ENCODE measurements at regions not wholly inside any gene's neighbourhood (a gene's known extent, or its start where the extent isn't known, plus 50 kb on each side); places are given as distances from the start of the nearest gene placed in this dataset.

DNA sequence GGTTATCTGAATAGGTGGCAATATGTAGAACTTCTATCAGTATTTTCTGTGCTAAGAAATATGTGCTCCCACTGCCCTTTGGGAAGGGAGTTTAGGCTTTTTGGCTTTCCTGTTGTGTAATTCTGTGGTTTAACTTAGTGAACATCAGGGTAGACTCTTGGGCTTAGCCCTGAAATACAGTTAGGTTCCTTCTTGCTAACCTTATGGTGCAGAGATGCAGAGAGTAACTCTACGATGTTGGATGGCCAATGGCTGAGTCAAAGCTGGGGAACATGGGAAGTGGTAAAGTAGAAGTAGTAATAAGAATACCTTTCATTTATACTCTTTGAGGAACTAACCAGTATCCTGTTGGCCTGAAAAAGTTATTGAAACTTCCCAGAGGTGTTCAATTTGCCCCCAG is 80.8 kb upstream of the IL12A start:
- Histone ChIP-seq H3K9me3 (ENCODE audit: control insufficient read depth, low read length) (no peaks in the 10 kb centered on the region), H3K4me1 (ENCODE audit: control insufficient read depth, insufficient read depth, low read length) (peaks cover 6% of the 10 kb centered on the region), H3K9ac (ENCODE audit: low read length) (no peak overlapping the region), H3K27me3 (replicated peaks; ENCODE audit: control insufficient read depth, insufficient read depth, low read length) (no peaks in the 10 kb centered on the region), H3K4me3 (ENCODE audit: low read length) (no peak overlapping the region), H3K36me3 (ENCODE audit: control insufficient read depth, insufficient read depth, low read length, severe bottlenecking) (no peaks in the 10 kb centered on the region)
- no peak for DNase-seq (ENCODE audit: low read depth)

DNA sequence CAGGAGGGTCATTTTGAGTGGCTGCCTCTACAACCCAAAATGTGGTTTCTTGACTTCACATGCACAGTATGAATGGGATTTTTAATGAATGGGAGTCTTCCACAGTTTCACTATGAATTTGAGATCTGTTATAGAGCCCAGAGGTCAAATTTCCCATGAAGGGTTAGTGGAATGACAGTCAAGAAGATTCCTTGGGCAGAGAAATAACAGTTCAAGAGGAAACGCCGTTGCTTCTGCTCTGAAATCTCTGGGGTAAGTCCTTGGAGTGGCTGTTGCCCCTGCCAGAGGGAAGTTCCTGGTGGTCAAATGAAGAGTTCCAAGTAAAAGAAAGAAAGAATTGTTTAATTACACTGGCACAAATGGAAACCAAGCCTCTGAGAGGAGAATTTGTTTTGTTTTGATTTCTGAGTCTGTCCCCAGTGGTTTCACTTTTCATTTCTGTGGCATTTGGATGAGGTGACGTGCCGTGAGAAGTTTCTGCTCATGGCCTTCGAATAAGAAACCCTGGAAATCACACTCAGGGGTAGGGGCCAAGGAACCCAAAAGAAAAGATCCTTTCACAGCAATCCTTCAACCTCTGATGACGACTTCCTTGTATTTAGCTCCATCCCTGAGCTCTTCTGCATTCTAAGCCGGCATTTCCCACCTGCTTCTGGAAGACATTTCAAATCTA is 77.5 kb upstream of the IL12A start:
- Histone ChIP-seq H3K9me3 (ENCODE audit: control insufficient read depth, low read length) (no peaks in the 10 kb centered on the region), H3K4me3 (ENCODE audit: low read length) (peak overlapping the region; percentile 75), H3K4me1 (ENCODE audit: control insufficient read depth, insufficient read depth, low read length) (peaks cover 15% of the 10 kb centered on the region), H3K36me3 (ENCODE audit: control insufficient read depth, insufficient read depth, low read length, severe bottlenecking) (no peaks in the 10 kb centered on the region), H3K9ac (ENCODE audit: low read length) (peak overlapping the region; percentile 54), H3K27me3 (replicated peaks; ENCODE audit: control insufficient read depth, insufficient read depth, low read length) (no peaks in the 10 kb centered on the region)
- no peak for DNase-seq (ENCODE audit: low read depth)

DNA sequence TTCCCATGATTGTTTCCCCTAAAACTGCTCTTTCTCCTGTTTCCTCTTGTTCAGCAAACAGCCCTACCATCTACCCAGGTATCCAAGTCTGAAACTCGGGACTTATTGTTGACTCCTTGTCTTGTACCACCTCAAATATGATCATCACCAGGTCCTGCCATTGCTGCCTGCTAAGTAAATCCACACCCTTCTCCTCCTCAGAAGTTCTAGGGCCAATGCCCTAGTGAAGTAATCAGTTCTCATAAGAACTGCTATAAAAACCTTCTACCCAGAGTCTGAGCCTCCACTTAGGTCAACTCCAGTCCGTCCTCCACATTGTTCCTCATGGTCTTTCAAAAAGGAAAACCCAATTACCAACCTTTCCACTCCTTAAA is 77.0 kb upstream of the IL12A start:
- H3K9ac ChIP-seq (ENCODE audit: low read length): no peak overlapping the region
- peaks cover 15% of the 10 kb centered on the region for H3K4me1 ChIP-seq (ENCODE audit: control insufficient read depth, insufficient read depth, low read length)
- DNase-seq (ENCODE audit: low read depth): no peak
- peak overlapping the region; percentile 75 for H3K4me3 ChIP-seq (ENCODE audit: low read length)
- H3K9me3 ChIP-seq (ENCODE audit: control insufficient read depth, low read length): no peaks in the 10 kb centered on the region
- H3K36me3 ChIP-seq (ENCODE audit: control insufficient read depth, insufficient read depth, low read length, severe bottlenecking): no peaks in the 10 kb centered on the region
- no peaks in the 10 kb centered on the region for H3K27me3 ChIP-seq (replicated peaks; ENCODE audit: control insufficient read depth, insufficient read depth, low read length)

DNA sequence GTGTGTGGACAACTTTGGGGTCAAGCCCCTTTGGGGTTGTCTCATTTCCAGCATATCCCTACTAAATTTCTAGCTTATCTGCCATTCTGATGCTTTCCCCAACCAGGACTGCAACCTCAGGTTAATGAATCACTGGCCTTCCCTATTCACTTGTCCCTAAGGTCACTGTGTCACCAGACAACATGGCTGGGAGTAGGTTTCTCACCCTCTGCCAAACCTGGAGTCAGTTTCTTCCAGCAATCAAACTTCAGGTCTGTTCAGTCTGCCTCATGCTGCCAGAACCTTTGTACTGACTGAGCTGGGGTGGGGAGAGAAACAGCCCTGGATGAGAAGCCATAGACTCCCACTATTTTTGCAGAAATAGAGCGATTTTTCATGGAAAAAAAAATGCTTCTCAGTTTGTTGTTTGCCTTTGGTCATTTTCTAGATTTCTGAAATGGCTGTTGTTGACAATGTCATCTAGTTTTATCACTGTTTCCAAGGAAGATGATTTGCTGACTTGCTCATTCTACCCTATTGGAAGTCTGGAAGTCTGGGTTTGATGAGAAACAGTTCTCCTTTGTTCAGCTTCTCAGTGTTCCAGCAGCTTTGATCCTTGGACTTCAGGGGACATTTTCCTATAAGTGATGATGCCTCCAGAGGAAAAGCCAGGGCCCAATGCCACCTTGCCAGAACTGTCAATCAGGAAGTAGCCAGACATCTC is 74.8 kb upstream of the IL12A start:
- H3K9ac ChIP-seq (ENCODE audit: low read length): no peak overlapping the region
- peaks cover 15% of the 10 kb centered on the region for H3K4me1 ChIP-seq (ENCODE audit: control insufficient read depth, insufficient read depth, low read length)
- DNase-seq (ENCODE audit: low read depth): no peak
- H3K9me3 ChIP-seq (ENCODE audit: control insufficient read depth, low read length): no peaks in the 10 kb centered on the region
- H3K4me3 ChIP-seq (ENCODE audit: low read length): no peak overlapping the region
- H3K27me3 ChIP-seq (replicated peaks; ENCODE audit: control insufficient read depth, insufficient read depth, low read length): no peaks in the 10 kb centered on the region
- no peaks in the 10 kb centered on the region for H3K36me3 ChIP-seq (ENCODE audit: control insufficient read depth, insufficient read depth, low read length, severe bottlenecking)

DNA sequence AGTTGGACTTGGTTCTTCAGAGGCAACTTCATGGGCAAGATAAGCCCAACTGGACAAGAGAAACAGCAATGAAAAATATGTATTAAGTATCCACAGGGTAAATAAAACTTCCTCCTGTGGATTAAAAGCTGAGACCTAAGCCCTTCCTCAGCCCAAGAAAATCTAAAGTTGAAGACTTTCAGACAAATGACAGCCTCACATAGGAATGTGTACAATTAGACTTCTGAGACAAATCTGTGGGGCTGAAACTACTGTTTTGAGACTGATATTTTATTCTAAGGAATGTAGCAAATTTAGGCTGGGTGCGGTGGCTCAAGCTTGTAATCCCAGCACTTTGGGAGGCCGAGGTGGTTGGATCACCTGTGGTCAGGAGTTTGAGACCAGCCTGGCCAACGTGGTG is 74.2 kb upstream of the IL12A start:
- peak; percentile 35 for DNase-seq (ENCODE audit: low read depth)

DNA sequence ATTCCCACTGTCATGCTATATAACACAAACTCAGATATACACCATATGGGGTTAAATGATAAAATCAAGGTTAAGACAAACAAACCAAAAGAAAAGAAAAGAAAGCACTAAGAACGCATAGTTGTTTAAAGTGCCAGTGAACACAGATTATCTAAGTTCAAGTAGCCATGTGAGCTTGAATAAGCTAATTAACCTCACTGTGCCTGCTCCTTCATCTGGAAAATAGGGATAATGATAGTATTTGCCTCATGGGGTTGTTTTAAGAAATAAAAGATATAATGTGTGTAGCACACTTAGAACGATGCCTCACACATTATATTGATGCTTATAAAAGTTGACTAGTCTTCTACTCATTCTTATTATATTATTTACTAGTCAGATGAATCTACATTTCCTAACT is 72.6 kb upstream of the IL12A start:
- no peaks in the 10 kb centered on the region for H3K9me3 ChIP-seq (ENCODE audit: control insufficient read depth, low read length)
- H3K4me3 ChIP-seq (ENCODE audit: low read length): no peak overlapping the region
- no peaks in the 10 kb centered on the region for H3K27me3 ChIP-seq (replicated peaks; ENCODE audit: control insufficient read depth, insufficient read depth, low read length)
- peaks cover 19% of the 10 kb centered on the region for H3K4me1 ChIP-seq (ENCODE audit: control insufficient read depth, insufficient read depth, low read length)
- no peak overlapping the region for H3K9ac ChIP-seq (ENCODE audit: low read length)
- DNase-seq (ENCODE audit: low read depth): no peak
- H3K36me3 ChIP-seq (ENCODE audit: control insufficient read depth, insufficient read depth, low read length, severe bottlenecking): no peaks in the 10 kb centered on the region

More for the DNA sequence above, 74.2 kb upstream of the IL12A start:
- Histone ChIP-seq H3K9me3 (ENCODE audit: control insufficient read depth, low read length) (no peaks in the 10 kb centered on the region), H3K36me3 (ENCODE audit: control insufficient read depth, insufficient read depth, low read length, severe bottlenecking) (no peaks in the 10 kb centered on the region), H3K4me1 (ENCODE audit: control insufficient read depth, insufficient read depth, low read length) (peaks cover 16% of the 10 kb centered on the region), H3K9ac (ENCODE audit: low read length) (no peak overlapping the region), H3K27me3 (replicated peaks; ENCODE audit: control insufficient read depth, insufficient read depth, low read length) (no peaks in the 10 kb centered on the region), H3K4me3 (ENCODE audit: low read length) (no peak overlapping the region)

DNA sequence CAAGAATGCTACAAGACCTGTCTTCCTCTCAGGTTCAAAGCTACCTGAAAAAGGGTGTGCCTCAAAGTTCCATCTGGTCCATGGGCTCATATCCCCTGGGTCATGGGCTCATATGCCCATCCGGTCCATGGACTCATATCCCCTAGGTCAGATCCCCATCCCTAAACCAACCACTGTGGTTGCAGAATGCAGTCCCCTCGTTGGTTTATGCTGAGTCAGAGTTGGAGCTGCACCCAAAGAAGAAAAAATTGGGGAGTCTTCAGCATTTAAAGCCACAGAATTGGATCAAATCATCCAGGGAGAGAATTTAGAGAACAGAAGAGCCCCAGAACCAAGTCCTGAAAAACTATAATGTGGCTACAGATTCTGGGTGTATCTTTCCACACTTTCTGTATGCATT is 71.5 kb upstream of the IL12A start:
- no peak for DNase-seq (ENCODE audit: low read depth)
- H3K9me3 ChIP-seq (ENCODE audit: control insufficient read depth, low read length): no peaks in the 10 kb centered on the region
- no peaks in the 10 kb centered on the region for H3K27me3 ChIP-seq (replicated peaks; ENCODE audit: control insufficient read depth, insufficient read depth, low read length)
- H3K9ac ChIP-seq (ENCODE audit: low read length): no peak overlapping the region
- H3K4me1 ChIP-seq (ENCODE audit: control insufficient read depth, insufficient read depth, low read length): peaks cover 16% of the 10 kb centered on the region
- no peaks in the 10 kb centered on the region for H3K36me3 ChIP-seq (ENCODE audit: control insufficient read depth, insufficient read depth, low read length, severe bottlenecking)
- no peak overlapping the region for H3K4me3 ChIP-seq (ENCODE audit: low read length)

DNA sequence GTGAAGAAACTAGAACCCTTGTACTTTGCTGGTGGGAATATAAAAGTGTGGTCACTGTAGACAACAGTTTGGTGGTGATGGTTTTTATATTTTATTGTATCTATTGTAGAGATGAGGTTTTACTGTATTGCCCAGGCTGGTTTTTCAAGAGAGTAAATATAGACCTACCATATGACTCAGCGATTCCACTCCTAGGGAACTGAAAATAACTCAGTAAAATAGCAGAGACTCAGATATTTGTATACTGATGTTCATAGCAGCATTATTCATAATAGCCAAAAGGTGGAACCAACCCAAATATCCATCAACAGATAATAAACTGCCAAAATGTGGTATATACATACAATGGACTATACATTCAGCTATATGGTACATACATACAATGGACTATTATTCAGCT is 68.8 kb upstream of the IL12A start:
- peak; percentile 43 for DNase-seq (ENCODE audit: low read depth)
- H3K4me3 ChIP-seq (ENCODE audit: low read length): no peak overlapping the region
- H3K9me3 ChIP-seq (ENCODE audit: control insufficient read depth, low read length): no peaks in the 10 kb centered on the region
- H3K9ac ChIP-seq (ENCODE audit: low read length): no peak overlapping the region
- H3K36me3 ChIP-seq (ENCODE audit: control insufficient read depth, insufficient read depth, low read length, severe bottlenecking): no peaks in the 10 kb centered on the region
- H3K27me3 ChIP-seq (replicated peaks; ENCODE audit: control insufficient read depth, insufficient read depth, low read length): no peaks in the 10 kb centered on the region
- H3K4me1 ChIP-seq (ENCODE audit: control insufficient read depth, insufficient read depth, low read length): peaks cover 7% of the 10 kb centered on the region

DNA sequence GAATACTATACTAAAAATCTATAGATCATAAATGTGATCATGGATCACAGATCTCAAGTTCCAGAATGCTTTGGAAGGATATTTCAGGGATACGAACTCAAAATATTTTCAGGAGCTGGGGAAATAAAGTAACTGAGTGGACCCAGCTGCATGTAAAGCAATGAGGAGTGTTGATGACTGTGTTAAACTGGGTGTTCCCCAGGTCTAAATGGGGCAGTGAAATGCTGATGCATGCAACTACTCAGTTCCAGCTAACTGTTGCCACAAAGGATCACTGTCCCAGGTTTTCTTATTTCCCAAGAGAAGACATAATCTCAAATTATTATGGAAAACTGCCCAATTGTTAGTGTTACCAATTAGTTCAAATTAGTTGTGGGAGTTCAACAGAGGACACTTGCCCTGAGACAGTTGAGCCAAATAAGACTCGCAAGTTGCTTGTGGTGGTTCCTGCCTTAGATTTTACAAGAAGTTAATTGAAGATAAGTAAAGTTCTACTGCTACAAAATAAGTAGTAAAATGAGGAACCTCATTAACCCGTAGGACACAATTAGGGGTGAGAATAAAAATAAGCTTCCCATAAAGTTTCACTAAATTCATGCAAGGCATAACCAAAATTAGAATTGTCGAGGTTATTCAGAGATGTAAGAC is 66.3 kb upstream of the IL12A start:
- H3K9me3 ChIP-seq (ENCODE audit: control insufficient read depth, low read length): no peaks in the 10 kb centered on the region
- no peak overlapping the region for H3K9ac ChIP-seq (ENCODE audit: low read length)
- no peaks in the 10 kb centered on the region for H3K27me3 ChIP-seq (replicated peaks; ENCODE audit: control insufficient read depth, insufficient read depth, low read length)
- H3K4me1 ChIP-seq (ENCODE audit: control insufficient read depth, insufficient read depth, low read length): peaks cover 7% of the 10 kb centered on the region
- no peak for DNase-seq (ENCODE audit: low read depth)
- no peaks in the 10 kb centered on the region for H3K36me3 ChIP-seq (ENCODE audit: control insufficient read depth, insufficient read depth, low read length, severe bottlenecking)
- no peak overlapping the region for H3K4me3 ChIP-seq (ENCODE audit: low read length)

DNA sequence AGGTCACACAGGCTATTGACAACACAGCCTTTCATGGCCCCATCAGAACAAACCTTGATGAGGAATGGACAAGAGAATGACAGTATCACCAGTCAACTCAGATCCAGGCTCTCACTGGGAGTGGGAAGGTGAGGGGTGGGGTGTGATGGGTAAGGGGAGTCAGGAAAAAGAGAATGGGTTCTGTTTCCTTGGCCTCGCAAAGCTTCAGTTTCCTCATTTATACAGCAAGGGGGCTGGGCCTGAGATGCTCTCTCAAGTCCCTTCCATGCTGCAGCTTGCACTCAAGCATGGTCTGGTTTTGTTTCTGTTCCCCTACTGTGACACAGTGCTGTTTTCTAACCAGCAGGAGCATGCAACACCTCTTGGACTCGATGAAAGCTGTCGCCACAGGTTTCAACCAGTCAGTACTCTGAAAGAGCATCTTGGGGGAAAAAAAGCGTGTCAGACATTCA is 65.7 kb upstream of the IL12A start:
- Histone ChIP-seq H3K27me3 (replicated peaks; ENCODE audit: control insufficient read depth, insufficient read depth, low read length) (no peaks in the 10 kb centered on the region), H3K4me3 (ENCODE audit: low read length) (no peak overlapping the region), H3K4me1 (ENCODE audit: control insufficient read depth, insufficient read depth, low read length) (peaks cover 12% of the 10 kb centered on the region), H3K9ac (ENCODE audit: low read length) (no peak overlapping the region), H3K9me3 (ENCODE audit: control insufficient read depth, low read length) (no peaks in the 10 kb centered on the region), H3K36me3 (ENCODE audit: control insufficient read depth, insufficient read depth, low read length, severe bottlenecking) (no peaks in the 10 kb centered on the region)
- DNase-seq (ENCODE audit: low read depth): no peak

DNA sequence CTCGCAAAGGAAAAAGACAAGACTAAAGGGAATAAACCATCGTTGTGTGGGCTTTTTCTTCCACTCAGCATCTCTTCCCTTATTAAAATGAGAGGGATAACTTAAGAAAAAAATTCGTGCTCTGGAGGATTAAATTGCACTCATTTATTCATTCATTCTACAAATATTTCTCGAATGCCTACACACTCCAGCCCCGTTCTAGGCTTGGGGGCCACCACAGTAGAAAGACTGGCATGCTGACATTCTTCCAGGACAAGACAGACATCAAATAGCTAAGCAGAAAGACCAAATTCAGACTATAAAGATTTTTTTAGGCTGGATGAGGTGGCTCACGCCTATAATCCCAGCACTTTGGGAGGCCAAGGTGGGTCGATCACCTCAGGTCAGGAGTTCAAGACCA is 65.3 kb upstream of the IL12A start:
- Histone ChIP-seq H3K36me3 (ENCODE audit: control insufficient read depth, insufficient read depth, low read length, severe bottlenecking) (no peaks in the 10 kb centered on the region), H3K27me3 (replicated peaks; ENCODE audit: control insufficient read depth, insufficient read depth, low read length) (no peaks in the 10 kb centered on the region), H3K4me3 (ENCODE audit: low read length) (no peak overlapping the region), H3K4me1 (ENCODE audit: control insufficient read depth, insufficient read depth, low read length) (peaks cover 16% of the 10 kb centered on the region), H3K9me3 (ENCODE audit: control insufficient read depth, low read length) (no peaks in the 10 kb centered on the region), H3K9ac (ENCODE audit: low read length) (no peak overlapping the region)
- no peak for DNase-seq (ENCODE audit: low read depth)

Data from adipocyte (in vitro differentiated cells).